ENCODE measurements at regions not wholly inside any gene's neighbourhood (a gene's known extent, or its start where the extent isn't known, plus 50 kb on each side); places are given as distances from the start of the nearest gene placed in this dataset.
"Not testable (repeated sequence)": the region's sequence is repeated elsewhere in the genome, so short reads cannot be mapped to it uniquely, and the experiment has no call there.

- TF ChIP-seq CTCF (IDR thresholded peaks at IDR 0.05; ENCODE audit: insufficient read depth, low read length, poor library complexity, severe bottlenecking); EZH2phosphoT487 (conservative IDR thresholded peaks at IDR 0.05; ENCODE audit: low read length): not testable (repeated sequence)
Observed at GRCh38 chr7:112942125-112942524, 144.5 kb downstream of the GPR85 start.

All from SU-DHL-6 (cell line).